ENCODE measurements at regions not wholly inside any gene's neighbourhood (a gene's known extent, or its start where the extent isn't known, plus 50 kb on each side); places are given as distances from the start of the nearest gene placed in this dataset.
"Not testable (repeated sequence)": the region's sequence is repeated elsewhere in the genome, so short reads cannot be mapped to it uniquely, and the experiment has no call there.

GRCh38 chr17:65314212-65314611 lies 177.0 kb downstream of the RGS9 start:
- in situ Hi-C loops (cut with HindIII; ENCODE audit: low sequenced_read_pairs), result loop anchor here (25.0 kb wide), 2 partner anchors 673 to 823 kb away; no protein-coding TSS in a partner anchor

GRCh38 chr17:65312718-65313377 lies 175.7 kb downstream of the RGS9 start:
- in situ Hi-C loops (cut with HindIII; ENCODE audit: low sequenced_read_pairs), result loop anchor here (25.0 kb wide), 2 partner anchors 674 to 824 kb away; no protein-coding TSS in a partner anchor

- in situ Hi-C loops (cut with HindIII; ENCODE audit: low sequenced_read_pairs), result loop anchor here (25.0 kb wide), 2 partner anchors 676 to 826 kb away; no protein-coding TSS in a partner anchor
Observed at GRCh38 chr17:65311261-65311660, 174.1 kb downstream of the RGS9 start.

GRCh38 chr17:65307961-65308316 lies 170.8 kb downstream of the RGS9 start:
- in situ Hi-C loops (cut with HindIII; ENCODE audit: low sequenced_read_pairs), result loop anchor here (5.0 to 25.0 kb wide), 3 partner anchors 239 to 829 kb away; no protein-coding TSS in a partner anchor

GRCh38 chr17:65307081-65307960 lies 170.2 kb downstream of the RGS9 start:
- in situ Hi-C loops (cut with HindIII; ENCODE audit: low sequenced_read_pairs), result loop anchor here (5.0 to 25.0 kb wide), 3 partner anchors 240 to 830 kb away; no protein-coding TSS in a partner anchor

GRCh38 chr17:65305778-65306177 lies 168.6 kb downstream of the RGS9 start:
- in situ Hi-C loops (cut with HindIII; ENCODE audit: low sequenced_read_pairs), result loop anchor here (5.0 to 25.0 kb wide), 3 partner anchors 242 to 832 kb away; no protein-coding TSS in a partner anchor

- in situ Hi-C loops (cut with HindIII; ENCODE audit: low sequenced_read_pairs), result loop anchor here (5.0 to 25.0 kb wide), 3 partner anchors 242 to 832 kb away; no protein-coding TSS in a partner anchor
Observed at GRCh38 chr17:65305116-65305515, 167.9 kb downstream of the RGS9 start.

GRCh38 chr17:65301882-65302281 lies 164.7 kb downstream of the RGS9 start:
- in situ Hi-C loops (cut with HindIII; ENCODE audit: low sequenced_read_pairs), result loop anchor here (25.0 kb wide), 2 partner anchors 685 to 835 kb away; no protein-coding TSS in a partner anchor

GRCh38 chr17:65301184-65301583 lies 164.0 kb downstream of the RGS9 start:
- in situ Hi-C loops (cut with HindIII; ENCODE audit: low sequenced_read_pairs), result loop anchor here (25.0 kb wide), 2 partner anchors 686 to 836 kb away; no protein-coding TSS in a partner anchor

GRCh38 chr17:65297916-65298315 lies 160.7 kb downstream of the RGS9 start:
- in situ Hi-C loops (cut with HindIII; ENCODE audit: low sequenced_read_pairs), result no loop called here

GRCh38 chr17:65297384-65297783 lies 160.2 kb downstream of the RGS9 start:
- in situ Hi-C loops (cut with HindIII; ENCODE audit: low sequenced_read_pairs), result no loop called here

GRCh38 chr17:65294181-65294719 lies 157.1 kb downstream of the RGS9 start:
- in situ Hi-C loops (cut with HindIII; ENCODE audit: low sequenced_read_pairs), result no loop called here

GRCh38 chr17:65293584-65294180 lies 156.5 kb downstream of the RGS9 start:
- in situ Hi-C loops (cut with HindIII; ENCODE audit: low sequenced_read_pairs), result no loop called here

- in situ Hi-C loops (cut with HindIII; ENCODE audit: low sequenced_read_pairs), result no loop called here
Observed at GRCh38 chr17:65292430-65292829, 155.3 kb downstream of the RGS9 start.

- in situ Hi-C loops (cut with HindIII; ENCODE audit: low sequenced_read_pairs), result not testable (repeated sequence)
Observed at GRCh38 chr17:65291301-65291700, 154.1 kb downstream of the RGS9 start.

- in situ Hi-C loops (cut with HindIII; ENCODE audit: low sequenced_read_pairs), result no loop called here
Observed at GRCh38 chr17:65290616-65291015, 153.4 kb downstream of the RGS9 start.

- in situ Hi-C loops (cut with HindIII; ENCODE audit: low sequenced_read_pairs), result no loop called here
Observed at GRCh38 chr17:65290056-65290455, 152.9 kb downstream of the RGS9 start.

- in situ Hi-C loops (cut with HindIII; ENCODE audit: low sequenced_read_pairs), result no loop called here
Observed at GRCh38 chr17:65287040-65287439, 149.9 kb downstream of the RGS9 start.

GRCh38 chr17:65283704-65284103 lies 146.5 kb downstream of the RGS9 start:
- in situ Hi-C loops (cut with HindIII; ENCODE audit: low sequenced_read_pairs), result no loop called here

GRCh38 chr17:65279456-65279855 lies 142.3 kb downstream of the RGS9 start:
- in situ Hi-C loops (cut with HindIII; ENCODE audit: low sequenced_read_pairs), result no loop called here

- in situ Hi-C loops (cut with HindIII; ENCODE audit: low sequenced_read_pairs), result no loop called here
Observed at GRCh38 chr17:65278820-65279184, 141.6 kb downstream of the RGS9 start.
